NCI-H2081 treated with DMSO at 0.1 percent for 48 hours (cell line): ENCODE measurements at regions not wholly inside any gene's neighbourhood (a gene's known extent, or its start where the extent isn't known, plus 50 kb on each side); places are given as distances from the start of the nearest gene placed in this dataset.
"Not testable (repeated sequence)": the region's sequence is repeated elsewhere in the genome, so short reads cannot be mapped to it uniquely, and the experiment has no call there.

ENCODE experiments used
- DNase-seq: peaks from one replicate; lab custom pipeline; 2025; lab: John Stamatoyannopoulos, UW

DNA sequence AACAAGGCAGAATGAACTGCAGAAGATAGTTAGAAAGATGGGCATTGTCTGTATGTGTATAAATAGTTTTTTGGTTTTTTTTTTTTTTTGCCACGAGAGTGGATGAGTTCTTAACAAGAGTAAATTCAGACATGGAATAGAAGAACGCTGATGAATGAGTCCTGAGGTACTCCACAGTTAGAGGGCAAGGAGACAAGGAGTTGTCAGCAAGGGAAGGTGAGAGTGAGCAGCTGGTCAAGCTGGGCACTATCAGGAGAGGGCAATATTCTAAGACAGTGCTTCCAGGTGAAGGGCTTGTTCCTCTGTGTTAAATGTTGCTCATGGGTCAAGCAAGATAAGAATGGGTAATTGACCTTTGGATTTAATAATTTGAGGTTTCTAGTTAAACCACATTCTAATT is 138.6 kb upstream of the FAM78B start:
- no peak for DNase-seq

DNA sequence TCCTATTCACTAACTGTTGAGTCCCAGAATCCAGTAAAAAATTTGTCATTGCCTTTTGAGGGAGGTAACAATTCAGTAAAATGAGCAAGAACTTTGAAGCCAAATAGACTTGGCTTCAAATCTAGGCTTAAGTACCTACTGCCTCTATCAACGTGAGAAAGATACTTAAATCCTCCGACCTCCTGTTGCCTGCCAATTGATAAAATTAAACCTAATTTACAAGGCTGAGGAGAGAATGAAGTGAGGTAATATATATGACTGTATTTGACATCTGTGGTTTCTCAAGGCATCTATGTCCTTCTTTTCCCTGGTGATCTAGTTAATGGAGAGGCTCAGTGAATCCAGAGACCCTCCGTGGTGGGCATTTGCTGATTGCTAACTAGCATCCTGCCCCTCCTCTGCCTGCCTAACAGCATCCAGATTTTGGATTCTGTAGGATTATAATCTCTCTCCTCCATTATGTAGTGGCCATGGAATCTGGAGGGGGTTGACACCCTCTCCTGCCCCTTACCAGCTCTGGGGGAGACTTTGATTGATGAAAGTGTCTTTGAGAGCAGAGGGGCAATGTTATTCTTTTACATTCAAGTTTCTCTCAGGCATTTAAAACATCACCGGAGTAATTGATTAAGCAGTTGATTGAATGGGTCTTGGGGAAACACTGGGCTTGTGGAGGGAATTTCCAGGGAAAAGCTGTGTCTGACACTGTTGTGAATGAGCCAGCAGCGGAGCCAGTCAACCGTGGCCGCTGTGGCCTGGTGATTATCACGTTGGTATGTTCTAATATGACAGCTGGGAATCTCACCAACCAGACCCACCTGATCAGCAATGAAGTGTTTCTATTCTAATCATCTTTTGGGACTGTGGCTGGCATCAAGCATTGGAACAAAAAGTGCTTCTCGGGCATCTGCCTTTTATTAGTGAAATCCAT is 140.7 kb upstream of the FAM78B start:
- DNase-seq, result no peak

DNA sequence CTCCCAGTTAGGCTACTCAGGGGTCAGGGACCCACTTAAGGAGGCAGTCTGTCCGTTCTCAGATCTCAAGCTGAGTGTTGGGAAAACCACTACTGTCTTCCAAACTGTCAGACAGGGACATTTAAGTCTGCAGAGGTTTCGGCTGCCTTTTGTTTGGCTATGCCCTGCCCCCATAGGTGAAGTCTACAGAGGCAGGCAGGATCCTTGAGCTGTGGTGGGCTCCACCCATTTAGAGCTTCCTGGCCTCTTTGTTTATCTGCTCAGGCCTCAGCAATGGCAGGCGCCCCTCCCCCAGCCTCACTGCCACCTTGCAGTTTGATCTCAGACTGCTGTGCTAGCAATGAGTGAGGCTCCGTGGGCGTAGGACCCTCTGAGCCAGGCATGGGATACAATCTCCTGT is 149.5 kb upstream of the FAM78B start:
- DNase-seq, result not testable (repeated sequence)

DNA sequence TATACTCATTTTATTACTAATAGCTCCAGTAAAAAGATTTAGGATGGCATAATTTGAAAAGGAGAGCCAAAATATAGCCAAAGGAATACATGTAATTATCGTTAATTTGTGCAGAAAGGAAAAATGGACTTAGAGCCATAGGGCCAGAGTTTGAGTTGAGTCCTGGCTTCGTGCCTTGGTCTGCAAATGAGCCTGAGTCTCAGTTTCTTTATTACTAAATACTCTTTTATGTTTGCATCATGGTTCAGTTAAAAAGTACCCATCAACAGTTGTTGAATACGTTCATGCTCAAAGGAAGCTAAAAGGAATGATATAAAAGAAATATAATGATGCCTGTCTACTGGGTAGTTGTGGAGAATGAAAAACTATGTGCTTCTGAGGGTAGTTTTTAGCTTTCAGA is 155.7 kb upstream of the FAM78B start:
- no peak for DNase-seq

DNA sequence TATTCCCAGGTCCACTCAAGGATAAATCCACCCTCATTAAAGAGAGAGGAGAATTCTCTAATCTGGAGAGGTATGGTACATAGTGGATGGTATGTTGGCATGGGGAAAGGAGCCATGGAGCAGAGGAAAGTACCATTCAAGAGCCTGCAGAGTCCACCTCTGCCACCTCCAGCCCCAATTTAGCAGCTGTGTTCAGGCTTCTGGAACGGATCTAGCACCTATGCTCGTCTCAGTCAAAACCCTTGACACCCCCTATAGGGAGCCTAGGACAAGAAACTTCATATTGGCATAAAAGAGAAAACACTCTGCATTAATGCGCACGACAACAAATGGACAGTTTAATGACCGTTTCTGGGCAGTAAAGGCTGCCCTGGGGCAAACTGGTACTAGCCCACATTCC is 161.1 kb upstream of the FAM78B start:
- DNase-seq, result no peak

DNA sequence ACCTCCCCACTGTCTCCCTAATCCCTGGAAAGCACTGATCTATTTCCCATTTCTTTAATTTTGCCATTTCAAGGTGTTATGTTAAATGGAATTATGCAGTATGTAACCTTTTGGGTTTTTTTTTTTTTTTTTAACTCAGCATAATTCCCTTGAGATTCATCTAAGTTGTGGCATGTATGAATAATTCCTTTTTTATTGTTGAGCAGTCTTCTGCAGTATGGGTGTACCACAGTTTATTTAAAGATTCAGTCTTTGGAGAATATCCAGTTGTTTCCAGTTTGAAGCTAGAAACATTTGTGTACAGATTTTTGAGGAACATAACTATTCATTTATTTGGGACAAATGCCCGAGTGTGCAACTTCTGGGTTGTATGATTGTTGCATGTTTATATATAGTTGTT is 162.2 kb upstream of the FAM78B start:
- no peak for DNase-seq

DNA sequence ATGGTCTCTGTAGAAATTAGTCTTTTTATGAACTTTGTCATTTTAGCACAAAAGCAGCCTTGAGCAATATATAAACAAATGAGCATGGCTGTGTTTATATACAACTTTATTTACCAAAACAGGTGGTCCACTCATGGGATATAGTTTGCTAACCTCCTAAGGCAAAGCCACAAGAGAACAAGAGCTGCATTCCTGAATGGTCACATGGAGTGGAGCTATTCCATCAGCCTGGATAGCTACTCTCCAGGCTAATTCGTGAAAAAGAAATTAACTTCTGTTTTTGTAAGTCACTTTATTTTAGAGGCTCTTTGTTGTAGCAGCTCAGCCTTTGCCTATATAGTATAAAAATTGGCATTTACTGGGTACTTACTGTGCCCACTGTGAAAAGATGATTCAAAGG is 163.3 kb upstream of the FAM78B start:
- DNase-seq, result no peak

DNA sequence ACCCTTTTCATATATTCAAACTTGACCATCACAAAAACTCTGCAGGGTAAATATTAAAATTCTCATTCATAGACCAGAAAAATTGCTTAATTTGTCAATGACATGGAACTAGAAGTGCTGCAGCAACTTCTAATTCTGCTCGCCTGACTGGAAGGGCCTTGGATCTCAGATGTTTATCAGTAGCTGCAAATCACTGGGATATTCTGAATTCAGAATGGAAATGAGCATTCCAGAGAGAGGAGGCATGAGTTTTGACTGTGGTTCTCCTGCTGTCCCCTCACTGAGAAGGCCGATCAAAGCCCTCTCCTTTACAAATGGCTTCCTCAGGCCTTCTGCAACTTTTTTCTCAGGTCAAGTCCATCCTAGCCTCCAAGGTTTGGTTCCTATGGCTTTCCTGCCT is 171.3 kb upstream of the FAM78B start:
- DNase-seq, result no peak

DNA sequence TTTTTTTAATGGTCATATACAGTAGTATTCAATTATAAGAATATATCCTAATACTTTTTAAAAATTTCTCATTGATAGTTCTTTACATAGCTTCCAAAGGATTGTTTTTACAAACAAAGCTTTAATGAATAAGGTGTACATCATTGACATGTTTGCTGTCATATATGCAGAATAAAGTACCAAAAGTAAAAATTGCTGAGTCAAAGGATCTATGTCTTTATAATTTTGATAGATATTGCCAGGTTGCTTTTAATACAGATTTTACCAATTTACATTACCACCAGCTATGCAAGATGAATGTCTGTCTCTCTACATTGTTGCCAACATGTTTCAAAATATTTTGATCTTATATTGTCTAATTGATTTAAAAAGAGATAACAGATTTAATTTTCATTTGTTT is 173.9 kb upstream of the FAM78B start:
- DNase-seq, result no peak

DNA sequence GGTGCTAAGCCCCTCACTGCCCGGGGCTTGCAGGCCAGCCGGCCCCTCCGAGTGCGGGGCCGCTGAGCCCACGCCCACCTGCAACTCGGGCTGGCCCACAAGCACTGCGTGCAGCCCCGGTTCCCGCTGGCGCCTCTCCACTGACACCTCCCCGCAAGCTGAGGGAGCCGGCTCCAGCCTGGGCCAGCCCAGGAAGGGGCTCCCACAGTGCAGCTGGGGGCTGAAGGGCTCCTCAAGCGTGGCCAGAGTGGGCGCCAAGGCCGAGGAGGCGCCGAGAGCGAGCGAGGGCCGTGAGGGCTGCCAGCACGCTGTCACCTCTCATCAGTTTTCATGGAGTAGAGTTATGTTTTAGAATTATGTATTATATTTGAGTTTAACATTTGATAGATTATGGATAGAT is 176.5 kb upstream of the FAM78B start:
- no peak for DNase-seq

DNA sequence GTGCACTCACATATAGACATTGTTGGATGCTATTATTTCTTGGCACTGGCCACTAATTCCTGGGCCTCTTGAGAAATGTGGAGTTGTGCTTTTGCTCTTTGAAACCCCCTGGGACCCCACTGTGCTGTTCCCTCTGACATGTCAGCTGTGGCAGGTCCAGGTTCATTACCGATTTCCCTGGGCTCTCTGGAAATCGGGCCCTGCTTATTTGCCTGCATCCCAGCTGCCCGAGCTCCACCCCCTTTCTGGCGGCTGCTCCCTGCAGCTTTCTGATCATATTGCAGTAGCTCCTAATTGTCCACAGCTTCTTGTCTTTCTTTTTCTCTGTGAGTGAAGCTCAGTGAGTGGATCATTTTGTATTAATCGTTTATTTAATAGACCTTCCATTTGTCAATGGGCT is 183.7 kb upstream of the FAM78B start:
- DNase-seq, result no peak

DNA sequence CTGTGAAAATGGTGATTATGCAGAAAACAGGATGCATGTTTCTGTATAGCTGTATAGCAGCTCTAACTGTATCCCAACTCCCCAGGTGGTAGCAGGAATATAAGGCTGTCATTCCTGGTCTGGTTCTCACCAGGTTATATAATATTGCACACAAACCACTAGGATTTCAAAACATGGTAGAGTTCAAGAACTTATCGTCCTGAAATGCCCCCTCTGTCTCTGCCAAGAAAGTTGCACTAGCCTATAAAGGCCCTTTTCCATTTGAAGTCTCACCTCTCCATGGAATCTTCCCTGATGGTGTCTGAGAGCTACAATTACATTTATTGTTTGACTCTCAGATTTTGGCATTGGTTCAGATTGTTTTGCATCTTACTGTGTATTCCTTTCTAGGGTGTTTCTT is 184.9 kb upstream of the FAM78B start:
- DNase-seq, result no peak

DNA sequence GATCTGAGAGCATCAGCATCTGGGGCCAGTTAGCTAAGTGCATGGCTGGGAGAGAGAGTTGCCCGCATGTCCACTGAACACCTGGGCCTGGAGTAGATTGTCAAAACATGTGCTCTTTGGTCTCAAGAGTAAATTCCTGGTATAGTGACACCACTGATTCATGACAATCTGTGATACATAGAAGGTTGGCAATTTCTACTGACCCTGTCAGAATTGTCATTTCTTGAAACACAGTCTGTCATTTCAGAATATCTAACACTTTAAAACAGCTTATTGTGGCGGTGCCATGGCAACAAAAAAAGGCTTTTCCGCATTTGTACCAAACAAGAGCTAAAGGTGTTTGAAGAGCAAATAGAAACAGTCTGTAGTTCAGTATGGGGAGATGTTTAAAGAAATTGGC is 186.4 kb upstream of the FAM78B start:
- no peak for DNase-seq

DNA sequence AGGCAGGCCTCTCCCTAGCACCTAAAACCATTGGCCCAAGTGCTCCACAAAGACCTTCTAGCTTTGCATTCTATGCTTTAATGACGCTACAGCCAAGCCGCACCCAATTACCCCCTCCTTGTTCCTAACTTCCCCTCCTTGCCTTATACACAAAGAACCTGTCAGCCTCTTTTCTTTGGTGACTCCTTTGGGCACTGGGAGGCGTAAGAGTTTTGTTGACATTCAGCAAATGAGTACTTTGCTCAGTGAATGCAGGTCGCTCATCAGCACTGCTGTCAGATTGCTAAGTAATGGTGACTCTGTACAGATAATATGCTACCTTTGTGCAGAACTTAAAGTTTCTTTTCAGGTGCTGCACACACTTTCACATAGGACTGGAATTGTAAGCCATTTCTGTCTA is 187.6 kb upstream of the FAM78B start:
- no peak for DNase-seq

DNA sequence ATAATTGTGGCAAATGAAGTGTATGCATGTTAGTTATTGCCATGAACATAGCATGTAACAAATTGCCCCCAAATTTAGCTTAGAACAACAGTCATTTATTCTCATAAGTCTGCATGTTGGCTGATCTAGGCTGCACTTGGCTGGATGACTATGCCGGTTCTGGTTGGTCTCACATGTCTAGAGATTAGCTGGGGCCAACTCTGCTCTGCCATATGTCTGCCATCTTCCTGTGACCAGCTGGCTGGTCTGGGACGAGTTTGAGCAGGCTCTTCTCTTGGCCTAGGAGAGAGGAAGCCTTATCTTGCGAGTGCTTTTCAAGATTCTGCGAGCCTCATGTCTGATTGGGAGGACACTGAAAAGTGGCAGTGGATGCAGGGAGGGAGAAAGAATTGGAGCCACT is 198.3 kb upstream of the FAM78B start:
- DNase-seq, result no peak

DNA sequence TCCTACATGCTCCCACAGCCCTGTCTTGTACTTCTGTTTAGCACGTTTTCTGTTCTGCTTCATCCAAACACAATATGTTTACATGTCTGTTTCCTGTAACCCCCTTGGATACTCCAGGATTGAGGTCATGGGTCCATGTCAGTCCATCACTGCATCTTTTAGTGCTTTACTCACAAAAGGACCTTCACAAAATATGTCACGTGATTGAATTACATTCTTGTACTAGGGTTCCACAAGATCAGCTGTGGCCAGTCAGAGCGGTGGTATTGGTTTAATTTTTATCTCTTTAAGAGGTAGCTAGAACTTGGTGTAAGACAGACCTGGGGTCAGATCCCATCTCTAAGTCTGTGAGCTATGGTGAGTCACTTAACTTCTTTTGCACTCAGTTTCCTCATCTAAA is 201.2 kb upstream of the FAM78B start:
- no peak for DNase-seq

DNA sequence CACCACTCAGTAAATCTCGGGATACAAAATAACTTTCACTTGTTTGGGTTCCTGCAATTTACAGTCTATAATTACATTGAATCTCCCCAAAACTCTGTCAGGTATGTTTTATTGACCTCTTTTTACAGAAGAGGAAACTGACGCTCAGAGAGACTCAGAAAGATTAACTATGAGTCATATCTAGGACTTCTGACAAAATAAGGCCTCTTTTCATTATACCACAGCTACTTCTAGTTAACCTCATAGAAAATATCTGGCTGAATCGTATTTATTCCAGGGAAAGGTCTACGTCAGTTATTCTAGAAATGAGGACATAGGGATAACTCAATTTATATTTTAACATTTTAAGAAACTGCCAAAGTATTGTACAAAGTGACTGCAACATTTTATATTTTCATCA is 211.1 kb upstream of the FAM78B start:
- DNase-seq, result no peak

DNA sequence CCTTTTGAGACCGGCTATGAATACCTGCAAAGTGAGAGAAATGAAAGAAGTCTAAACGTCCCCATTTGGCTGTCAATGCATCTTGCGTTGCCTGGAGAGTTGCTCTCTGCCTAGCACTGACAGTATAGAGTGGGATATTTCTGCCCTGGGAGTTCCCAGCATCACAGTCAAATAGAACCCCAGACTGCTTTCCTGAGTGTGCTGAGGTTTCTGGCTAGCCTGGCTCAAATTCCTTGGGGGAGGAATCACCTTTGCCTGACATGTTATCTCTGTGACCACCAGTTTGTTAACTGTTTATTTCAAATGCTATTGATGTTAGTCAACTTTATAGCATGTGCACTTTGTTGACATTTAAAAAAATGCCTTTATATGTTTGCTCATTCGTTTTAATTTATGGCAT is 212.0 kb upstream of the FAM78B start:
- DNase-seq, result no peak

DNA sequence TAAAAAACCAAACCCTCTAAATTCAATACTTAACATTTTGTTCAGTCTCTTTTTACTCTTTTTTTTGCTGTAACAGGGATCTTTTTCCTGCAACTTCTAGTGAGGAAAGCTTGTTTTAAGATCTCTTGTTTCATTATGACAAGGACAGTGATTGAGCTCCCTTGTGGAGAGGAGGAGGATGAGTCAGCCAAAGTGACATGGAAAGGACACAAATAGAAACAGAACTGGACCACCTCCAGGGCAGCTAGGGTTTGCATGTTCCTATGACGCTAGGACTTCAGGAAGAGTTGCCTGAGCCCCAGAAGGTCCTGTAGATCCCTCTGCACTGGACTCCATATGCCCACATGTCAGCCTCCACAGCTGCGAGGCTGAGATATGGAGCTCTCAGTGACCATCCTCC is 212.6 kb upstream of the FAM78B start:
- no peak for DNase-seq

DNA sequence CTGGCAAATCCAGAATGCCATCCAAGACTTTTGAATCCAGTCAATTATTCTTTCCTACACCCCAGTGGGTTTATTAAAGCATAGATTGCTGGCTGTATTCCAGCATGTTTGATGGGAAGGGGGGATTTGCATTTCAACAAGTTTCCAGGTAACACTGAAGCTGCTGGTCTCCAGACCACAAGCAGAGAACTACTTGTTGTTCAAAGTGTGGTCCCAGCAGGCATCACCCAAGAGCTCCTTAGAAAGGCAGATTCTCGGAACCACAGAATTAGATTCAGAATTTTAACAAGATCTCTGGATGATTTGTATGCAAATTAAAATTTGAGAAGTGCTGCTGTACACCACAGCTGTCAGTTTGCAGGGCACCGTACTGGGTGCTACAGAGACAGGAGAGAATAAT is 216.3 kb upstream of the FAM78B start:
- DNase-seq, result no peak

DNA sequence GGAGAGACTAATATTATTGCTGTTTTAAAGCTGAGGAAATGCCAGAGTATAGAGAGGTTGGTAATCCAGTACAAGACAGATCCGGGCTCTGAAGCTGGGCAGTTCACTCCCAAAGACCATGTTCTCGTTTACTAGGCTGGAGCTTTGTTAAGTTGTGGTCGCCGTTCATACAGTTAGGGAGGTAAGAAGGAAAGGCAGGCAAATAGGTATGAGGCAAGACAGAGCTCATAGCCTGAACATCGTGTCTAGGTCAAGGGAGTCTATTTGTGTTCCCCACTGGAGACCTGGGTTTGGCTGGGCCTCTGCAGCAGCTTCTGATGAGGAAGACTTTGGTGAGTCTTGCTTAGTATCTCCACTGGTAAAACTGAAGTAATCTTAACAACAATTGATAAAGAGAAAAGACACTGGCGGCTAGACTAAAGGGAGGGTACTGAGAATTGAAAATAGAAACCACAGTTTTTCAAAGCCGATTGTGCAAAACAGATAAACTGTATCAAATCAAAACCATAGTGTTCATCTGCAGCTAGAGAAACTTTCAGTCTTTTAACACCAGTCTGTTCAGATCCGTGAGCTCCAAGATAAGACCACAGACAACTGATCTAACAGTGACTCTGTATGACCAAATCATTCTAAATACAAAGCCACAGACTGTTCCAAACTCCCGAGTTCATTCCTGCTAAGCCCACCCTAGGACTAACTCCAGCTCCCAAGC is 217.0 kb upstream of the FAM78B start:
- DNase-seq, result no peak

DNA sequence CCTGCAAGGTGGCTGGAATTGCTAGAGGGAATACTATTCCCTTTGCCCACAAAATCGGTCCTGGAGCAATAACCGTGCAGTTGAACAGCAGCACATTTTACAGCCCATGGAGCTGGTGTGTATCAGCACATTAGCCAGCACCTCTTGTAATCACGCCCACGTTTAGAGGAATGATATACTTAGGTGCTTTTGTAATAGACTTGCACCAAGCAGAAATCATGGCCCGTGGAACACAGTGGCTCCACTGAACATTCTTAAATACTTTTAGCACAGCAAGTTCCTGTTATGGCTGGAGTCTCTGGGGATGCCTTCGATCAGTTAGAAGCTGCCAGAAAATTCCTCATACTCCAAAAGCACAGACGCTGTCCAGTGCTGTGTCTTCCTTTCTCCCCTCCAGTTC is 218.1 kb upstream of the FAM78B start:
- no peak for DNase-seq

DNA sequence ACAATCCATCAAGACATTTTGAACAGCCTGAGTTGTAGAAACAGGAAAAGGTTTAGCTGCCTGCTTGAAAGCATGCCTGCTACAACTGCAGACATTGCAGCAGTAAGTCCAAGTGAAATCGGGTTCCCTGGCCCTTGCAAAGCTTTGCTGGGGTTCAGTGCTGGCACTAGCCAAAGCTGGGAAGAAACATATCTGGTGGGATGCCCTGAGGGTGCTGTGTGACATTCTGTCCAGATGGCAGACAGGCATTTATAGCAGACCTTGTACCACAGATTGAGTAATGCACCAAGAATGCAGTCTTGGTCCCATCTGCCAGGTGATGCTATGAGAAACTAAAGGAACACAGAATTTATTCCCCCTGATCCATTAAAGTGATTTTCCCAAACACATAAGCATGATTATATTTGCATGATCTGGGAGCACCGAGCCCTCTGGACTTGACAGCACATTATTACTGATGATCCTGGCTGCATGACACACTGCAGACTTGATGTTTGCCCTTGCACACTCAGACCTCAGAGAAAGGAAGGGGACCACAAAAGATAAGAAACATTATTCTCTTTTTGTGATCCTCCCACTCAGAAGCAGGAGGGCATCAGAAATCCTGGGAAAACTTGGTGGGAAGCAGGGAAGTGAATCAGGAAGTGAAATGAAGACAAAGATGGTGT is 223.7 kb upstream of the FAM78B start:
- DNase-seq, result no peak
